ENCODE measurements at regions not wholly inside any gene's neighbourhood (a gene's known extent, or its start where the extent isn't known, plus 50 kb on each side); places are given as distances from the start of the nearest gene placed in this dataset.
"Not testable (repeated sequence)": the region's sequence is repeated elsewhere in the genome, so short reads cannot be mapped to it uniquely, and the experiment has no call there.

GRCh38 chr22:10526079-10526478 is 5001.9 kb upstream of the OR11H1 start:
- not testable (repeated sequence) for TF ChIP-seq CTCF, POLR2AphosphoS5, POLR2A (IDR thresholded peaks at IDR 0.05)
